ENCODE measurements at regions not wholly inside any gene's neighbourhood (a gene's known extent, or its start where the extent isn't known, plus 50 kb on each side); places are given as distances from the start of the nearest gene placed in this dataset.

DNA sequence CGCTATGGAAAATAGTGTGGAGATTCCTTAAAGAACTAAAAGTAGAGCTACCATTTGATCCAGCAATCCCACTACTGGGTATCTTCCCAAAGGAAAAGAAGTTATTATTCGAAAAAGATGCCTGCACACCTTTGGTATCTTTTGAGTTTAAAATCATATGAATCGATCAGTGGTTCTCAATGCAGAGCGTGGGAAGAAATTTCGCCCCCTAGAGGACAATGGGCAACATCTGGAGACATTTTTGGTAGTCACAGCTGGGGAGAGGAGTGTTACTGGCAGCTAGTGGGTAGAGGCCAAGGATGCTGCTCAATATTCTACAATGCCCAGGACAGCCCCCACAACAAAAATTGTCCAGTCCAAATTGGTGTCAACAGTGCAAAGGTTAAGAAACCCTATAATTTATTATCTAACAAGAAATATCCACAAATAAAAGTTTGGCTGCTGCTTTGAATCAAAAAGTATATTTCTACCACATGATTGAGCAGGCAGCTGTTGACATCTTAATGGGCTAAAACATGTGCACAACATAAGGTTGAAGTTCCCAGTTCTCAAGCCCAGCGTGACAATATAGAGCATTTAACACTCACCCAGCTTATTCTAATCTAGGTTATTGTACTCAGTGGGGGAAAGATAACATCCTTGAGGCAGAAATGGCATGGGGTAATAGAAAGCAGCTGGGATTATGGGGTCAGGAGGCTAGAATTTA is 425.7 kb downstream of the LRATD1 start (continued):
- TF ChIP-seq MTA2 (IDR thresholded peaks at IDR 0.05; ENCODE audit: low read depth), result no peak
- TF ChIP-seq IKZF1 (conservative IDR thresholded peaks at IDR 0.05), result no peak

DNA sequence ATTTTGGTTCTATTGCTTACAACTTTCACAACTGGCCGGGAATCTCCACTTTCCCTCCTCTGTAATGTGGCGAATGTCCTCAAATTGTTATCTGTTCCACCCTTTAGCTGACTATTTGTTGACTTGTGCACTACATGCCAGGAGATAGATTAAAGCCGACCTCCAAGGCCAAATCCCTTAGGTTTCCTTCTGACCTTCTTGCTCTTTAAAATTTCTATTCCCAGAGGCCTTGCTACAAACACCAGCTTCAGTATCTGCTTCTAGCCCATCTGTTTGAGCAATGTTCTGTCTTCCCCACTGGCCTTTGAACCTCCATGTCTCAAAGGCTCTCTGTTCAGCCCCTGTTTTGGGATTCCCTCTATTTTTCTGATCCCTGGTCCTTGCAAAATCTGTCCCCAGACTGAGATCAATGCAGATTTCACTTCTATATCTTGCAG is 426.2 kb downstream of the LRATD1 start:
- FAIRE-seq, result no peak
- intact Hi-C loops (cut with micrococcal nuclease; ENCODE audit: unreplicated experiment) (no loop called here), in situ Hi-C loops (cut with MboI) (no loop called here)
- H3K9ac ChIP-seq (ENCODE audit: control insufficient read depth, insufficient read depth, low read length), result no peak overlapping the region
- RAD21 ChIA-PET (ENCODE audit: unreplicated experiment), result interaction anchor here (1.3 kb wide), 1 partner anchor 519 kb away, joined by 4 read pairs; no protein-coding TSS in a partner anchor
- H3K4me2 ChIP-seq (ENCODE audit: control insufficient read depth, insufficient read depth), result no peak overlapping the region
- H3K9me3 ChIP-seq (replicated peaks; ENCODE audit: control insufficient read depth, insufficient read depth, low read length), result no peaks in the 10 kb centered on the region
- BruUV-seq (replicated peaks), result no TSS peak
- POLR2A ChIA-PET, result no interaction called here
- H3K27me3 ChIP-seq (replicated peaks in 1 of 2; ENCODE audit: control insufficient read depth in 2 of 2, insufficient read depth in 2 of 2, low read length in 1 of 2), result no peaks in the 10 kb centered on the region; a peak in 1 of 4 replicates
- no peak for DNase-seq (ENCODE audit: low read depth, low spot score)
- SMC1A ChIA-PET (ENCODE audit: uncharacterized antibody, unreplicated experiment), result interaction anchor here (0.7 to 1.3 kb wide), 4 partner anchors 27 to 766 kb away, joined by 3 read pairs; no protein-coding TSS in a partner anchor
- H3K79me2 ChIP-seq (ENCODE audit: control insufficient read depth, insufficient read depth, low read length), result no peaks in the 10 kb centered on the region
- H3K27ac ChIP-seq (ENCODE audit: control insufficient read depth, insufficient read depth), result no peak overlapping the region
- no peaks in the 10 kb centered on the region for H3K4me1 ChIP-seq (ENCODE audit: control insufficient read depth, insufficient read depth, low read length)
- CTCF ChIA-PET, result interaction anchor here (0.6 to 1.6 kb wide), 7 partner anchors 9 to 1284 kb away, joined by 3 to 4 read pairs (median 3); no protein-coding TSS in a partner anchor
- TF ChIP-seq SUZ12 (IDR thresholded peaks at IDR 0.05; ENCODE audit: unreplicated experiment) (no peak), POLR2AphosphoS2 (IDR thresholded peaks at IDR 0.05; ENCODE audit: low read depth, low read length) (no peak), LARP7 (IDR thresholded peaks at IDR 0.05) (no peak), ZNF384 (IDR thresholded peaks at IDR 0.05; ENCODE audit: borderline replicate concordance, low read depth, low read length) (no peak), CHD1 (IDR thresholded peaks at IDR 0.05; ENCODE audit: low read depth, low read length) (no peak)
- TF ChIP-seq, protein P1, sequence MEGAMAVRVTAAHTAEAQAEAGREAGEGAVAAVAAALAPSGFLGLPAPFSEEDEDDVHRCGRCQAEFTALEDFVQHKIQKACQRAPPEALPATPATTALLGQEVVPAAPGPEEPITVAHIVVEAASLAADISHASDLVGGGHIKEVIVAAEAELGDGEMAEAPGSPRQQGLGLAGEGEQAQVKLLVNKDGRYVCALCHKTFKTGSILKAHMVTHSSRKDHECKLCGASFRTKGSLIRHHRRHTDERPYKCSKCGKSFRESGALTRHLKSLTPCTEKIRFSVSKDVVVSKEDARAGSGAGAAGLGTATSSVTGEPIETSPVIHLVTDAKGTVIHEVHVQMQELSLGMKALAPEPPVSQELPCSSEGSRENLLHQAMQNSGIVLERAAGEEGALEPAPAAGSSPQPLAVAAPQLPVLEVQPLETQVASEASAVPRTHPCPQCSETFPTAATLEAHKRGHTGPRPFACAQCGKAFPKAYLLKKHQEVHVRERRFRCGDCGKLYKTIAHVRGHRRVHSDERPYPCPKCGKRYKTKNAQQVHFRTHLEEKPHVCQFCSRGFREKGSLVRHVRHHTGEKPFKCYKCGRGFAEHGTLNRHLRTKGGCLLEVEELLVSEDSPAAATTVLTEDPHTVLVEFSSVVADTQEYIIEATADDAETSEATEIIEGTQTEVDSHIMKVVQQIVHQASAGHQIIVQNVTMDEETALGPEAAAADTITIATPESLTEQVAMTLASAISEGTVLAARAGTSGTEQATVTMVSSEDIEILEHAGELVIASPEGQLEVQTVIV (IDR thresholded peaks at IDR 0.05; ENCODE audit: borderline replicate concordance, partially characterized antibody), result no peak
- no peak overlapping the region for H3K4me3 ChIP-seq
- no peaks in the 10 kb centered on the region for H4K20me1 ChIP-seq (ENCODE audit: control insufficient read depth, insufficient read depth)
- ATAC-seq, result no peak
- H2AFZ ChIP-seq (ENCODE audit: control insufficient read depth, low read depth, low read length), result no peak overlapping the region
- WGBS (ENCODE audit: insufficient coverage, insufficient replicate concordance, low lambda C conversion rate, missing lambda C conversion rate), result 51% methylated on average over 3 of the region's 3 CpGs
- H3K36me3 ChIP-seq (ENCODE audit: control insufficient read depth in 2 of 2, insufficient read depth in 2 of 2, low read length in 1 of 2), result no peaks in the 10 kb centered on the region

All from GM12878 (cell line).